ENCODE measurements at regions not wholly inside any gene's neighbourhood (a gene's known extent, or its start where the extent isn't known, plus 50 kb on each side); places are given as distances from the start of the nearest gene placed in this dataset.

- H3K27me3 ChIP-seq (ENCODE audit: control insufficient read depth, insufficient read depth, low read length) = no peaks in the 10 kb centered on the region
- no peak overlapping the region for H3K27ac ChIP-seq (ENCODE audit: low read depth in 2 of 2, low read length in 2 of 2)
- intact Hi-C loops (cut with DNase I) = no loop called here
- no peak for TF ChIP-seq CTCF (IDR thresholded peaks at IDR 0.05; ENCODE audit: borderline replicate concordance, extremely low read depth, insufficient read depth)
- FAIRE-seq = no peak
- H3K4me1 ChIP-seq (ENCODE audit: control insufficient read depth in 2 of 3, insufficient read depth in 2 of 3, low read depth in 1 of 3, low read length in 3 of 3) = no peaks in the 10 kb centered on the region
- H3K9me3 ChIP-seq (ENCODE audit: control insufficient read depth in 2 of 3, insufficient read depth in 1 of 3, low read length in 3 of 3) = no peaks in the 10 kb centered on the region
- no peak overlapping the region for H3K9ac ChIP-seq (ENCODE audit: low read length in 3 of 3)
- no peak overlapping the region for H3K4me3 ChIP-seq (ENCODE audit: low read length in 3 of 3)
- no peaks in the 10 kb centered on the region for H3K36me3 ChIP-seq (ENCODE audit: control insufficient read depth in 2 of 3, insufficient read depth in 3 of 3, low read length in 3 of 3)
- DNase-seq = no peak
These were observed 555.3 kb downstream of the IGSF11 start for GRCh38 chr3:118479376-118479775.

- Histone ChIP-seq H3K4me1 (ENCODE audit: control insufficient read depth in 2 of 3, insufficient read depth in 2 of 3, low read depth in 1 of 3, low read length in 3 of 3) (no peaks in the 10 kb centered on the region), H3K9ac (ENCODE audit: low read length in 3 of 3) (no peak overlapping the region), H3K36me3 (ENCODE audit: control insufficient read depth in 2 of 3, insufficient read depth in 3 of 3, low read length in 3 of 3) (no peaks in the 10 kb centered on the region), H3K4me3 (ENCODE audit: low read length in 3 of 3) (no peak overlapping the region), H3K27ac (ENCODE audit: low read depth in 2 of 2, low read length in 2 of 2) (no peak overlapping the region), H3K9me3 (ENCODE audit: control insufficient read depth in 2 of 3, insufficient read depth in 1 of 3, low read length in 3 of 3) (no peaks in the 10 kb centered on the region), H3K27me3 (ENCODE audit: control insufficient read depth, insufficient read depth, low read length) (no peaks in the 10 kb centered on the region)
- no peak for FAIRE-seq
- no peak for DNase-seq
- intact Hi-C loops (cut with DNase I) = no loop called here
- TF ChIP-seq CTCF (IDR thresholded peaks at IDR 0.05; ENCODE audit: borderline replicate concordance, extremely low read depth, insufficient read depth) = no peak
These were observed 554.4 kb downstream of the IGSF11 start for GRCh38 chr3:118480101-118480860.

- Histone ChIP-seq H3K4me1 (ENCODE audit: control insufficient read depth in 2 of 3, insufficient read depth in 2 of 3, low read depth in 1 of 3, low read length in 3 of 3) (no peaks in the 10 kb centered on the region), H3K9me3 (ENCODE audit: control insufficient read depth in 2 of 3, insufficient read depth in 1 of 3, low read length in 3 of 3) (no peaks in the 10 kb centered on the region), H3K36me3 (ENCODE audit: control insufficient read depth in 2 of 3, insufficient read depth in 3 of 3, low read length in 3 of 3) (no peaks in the 10 kb centered on the region), H3K4me3 (ENCODE audit: low read length in 3 of 3) (no peak overlapping the region), H3K9ac (ENCODE audit: low read length in 3 of 3) (no peak overlapping the region), H3K27me3 (ENCODE audit: control insufficient read depth, insufficient read depth, low read length) (no peaks in the 10 kb centered on the region), H3K27ac (ENCODE audit: low read depth in 2 of 2, low read length in 2 of 2) (no peak overlapping the region)
- intact Hi-C loops (cut with DNase I) = no loop called here
- TF ChIP-seq CTCF (IDR thresholded peaks at IDR 0.05; ENCODE audit: borderline replicate concordance, extremely low read depth, insufficient read depth) = no peak
- no peak for DNase-seq
- no peak for FAIRE-seq
These were observed 549.0 kb downstream of the IGSF11 start for GRCh38 chr3:118485693-118486092.

- H3K4me1 ChIP-seq (ENCODE audit: control insufficient read depth in 2 of 3, insufficient read depth in 2 of 3, low read depth in 1 of 3, low read length in 3 of 3) = no peaks in the 10 kb centered on the region
- H3K9ac ChIP-seq (ENCODE audit: low read length in 3 of 3) = no peak overlapping the region
- no peaks in the 10 kb centered on the region for H3K36me3 ChIP-seq (ENCODE audit: control insufficient read depth in 2 of 3, insufficient read depth in 3 of 3, low read length in 3 of 3)
- no peak overlapping the region for H3K27ac ChIP-seq (ENCODE audit: low read depth in 2 of 2, low read length in 2 of 2)
- no peaks in the 10 kb centered on the region for H3K9me3 ChIP-seq (ENCODE audit: control insufficient read depth in 2 of 3, insufficient read depth in 1 of 3, low read length in 3 of 3)
- FAIRE-seq (no peak), DNase-seq (no peak)
- intact Hi-C loops (cut with DNase I) = no loop called here
- no peaks in the 10 kb centered on the region for H3K27me3 ChIP-seq (ENCODE audit: control insufficient read depth, insufficient read depth, low read length)
- no peak for TF ChIP-seq CTCF (IDR thresholded peaks at IDR 0.05; ENCODE audit: borderline replicate concordance, extremely low read depth, insufficient read depth)
- no peak overlapping the region for H3K4me3 ChIP-seq (ENCODE audit: low read length in 3 of 3)
These were observed 546.9 kb downstream of the IGSF11 start for GRCh38 chr3:118487734-118488133.

Data from kidney (tissue), 13 donors.